Cardiac septum (tissue), 1 donor: ENCODE measurements at regions not wholly inside any gene's neighbourhood (a gene's known extent, or its start where the extent isn't known, plus 50 kb on each side); places are given as distances from the start of the nearest gene placed in this dataset.

Experiments
- DNase-seq: peaks from one replicate; pipeline ENCODE4 v3.0.0-alpha.2; 2020; ENCODE audit warnings: low spot score
- intact Hi-C: fragments of 100-400 bp; cut with DNase I; formaldehyde crosslinking; loops from one replicate; pipeline ENCODE4 v1.14.0; 2022
- donor health status: DM: no; HTN: no; CAD: no.

DNA sequence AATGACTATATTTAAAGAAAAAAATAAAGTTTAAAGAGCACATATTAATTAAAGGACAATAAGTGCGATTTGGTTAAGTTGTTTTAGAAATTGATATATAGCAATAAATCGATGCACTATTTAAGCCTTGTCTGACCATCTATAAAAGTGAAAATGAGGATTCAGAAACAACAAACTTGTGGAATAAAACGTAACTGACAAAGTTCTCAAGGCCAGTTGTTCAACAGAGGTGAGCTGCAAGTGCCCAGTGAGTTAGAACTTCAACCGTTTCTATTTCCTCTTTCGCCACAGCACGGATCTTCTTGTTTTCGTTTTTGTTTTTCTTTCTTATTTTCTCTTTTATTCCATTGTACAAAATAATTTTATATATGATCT lies 724.9 kb upstream of the ARRDC4 start:
- intact Hi-C loops: loop anchor here (10.0 kb wide), 1 partner anchor 1981 kb away; no protein-coding TSS in a partner anchor
- no peak for DNase-seq

DNA sequence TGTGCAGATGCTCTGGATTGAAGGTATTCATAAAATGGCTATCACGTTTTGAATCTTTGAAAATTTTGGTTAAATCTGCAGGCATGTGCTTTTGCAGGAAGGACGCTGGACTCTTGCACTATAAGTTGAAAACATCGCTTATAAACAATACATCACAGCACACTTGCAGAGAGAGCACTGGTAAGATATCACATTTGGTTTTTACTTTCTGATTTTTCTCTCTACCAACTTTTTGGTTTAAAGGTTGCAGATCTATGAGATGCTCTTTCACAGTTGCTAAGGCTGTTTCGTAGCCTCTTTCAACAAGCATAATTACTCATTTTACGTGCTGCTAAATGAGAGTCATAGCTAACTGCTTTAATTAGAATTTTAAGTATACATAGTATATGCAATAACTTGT lies 724.4 kb upstream of the ARRDC4 start:
- intact Hi-C loops: loop anchor here (10.0 kb wide), 1 partner anchor 1981 kb away; no protein-coding TSS in a partner anchor
- DNase-seq: no peak

DNA sequence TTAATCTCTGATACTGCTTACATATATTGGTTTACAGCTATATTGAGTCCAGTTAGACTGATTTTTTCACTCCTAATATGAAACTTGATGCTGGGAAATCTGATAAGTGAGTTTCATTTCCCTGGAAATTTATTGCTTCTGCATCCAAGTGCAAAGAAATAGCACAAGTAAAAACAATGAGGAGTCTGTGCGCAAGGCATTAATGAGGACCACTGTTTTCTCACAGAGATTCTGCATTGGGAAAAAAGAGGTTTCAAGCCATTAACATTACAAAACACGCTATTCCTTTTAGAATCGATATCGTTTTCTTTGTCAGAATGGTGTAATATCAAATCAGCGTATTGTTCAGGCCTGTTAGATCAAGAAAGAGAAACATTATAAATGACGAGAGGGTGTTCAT lies 723.3 kb upstream of the ARRDC4 start:
- intact Hi-C loops: loop anchor here (10.0 kb wide), 1 partner anchor 1982 kb away; no protein-coding TSS in a partner anchor
- DNase-seq: no peak

DNA sequence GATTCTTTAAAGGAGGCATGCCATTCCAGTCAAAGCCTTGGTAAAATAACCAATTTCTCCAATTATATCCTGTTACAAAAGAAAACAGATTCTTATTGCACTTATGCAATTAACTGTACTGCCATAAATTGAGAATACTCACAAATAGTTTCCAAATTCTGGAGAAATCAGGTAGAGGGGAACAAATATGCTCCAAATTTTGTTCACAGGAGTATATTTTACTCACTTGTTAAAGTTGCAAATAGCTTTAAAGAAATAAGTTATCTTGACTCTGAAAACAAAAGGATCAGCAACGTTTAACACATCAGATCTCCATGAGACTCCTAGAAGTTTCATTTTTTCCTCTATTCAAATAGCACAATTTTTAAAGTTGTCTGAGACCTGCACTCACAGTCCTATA lies 712.1 kb upstream of the ARRDC4 start:
- intact Hi-C loops: no loop called here
- no peak for DNase-seq

DNA sequence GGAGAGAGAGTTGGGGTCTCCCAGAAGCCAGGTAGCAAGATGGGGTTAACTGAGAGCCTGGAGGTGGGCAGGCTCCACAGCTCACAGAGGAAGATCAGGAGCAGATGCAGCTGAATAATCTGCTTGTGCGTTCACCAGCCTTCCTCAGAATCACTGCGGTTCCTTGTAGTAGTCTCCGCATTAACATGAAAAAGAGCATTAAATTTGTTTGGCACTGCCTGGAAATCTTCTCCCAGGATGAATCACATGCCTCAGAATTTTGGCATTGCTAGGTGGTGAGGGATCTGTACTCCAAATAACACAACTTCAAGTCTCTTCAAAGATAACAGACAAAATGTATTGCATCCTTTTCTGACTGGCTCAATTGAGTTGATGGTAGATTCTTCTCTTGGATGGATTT lies 700.6 kb upstream of the ARRDC4 start:
- intact Hi-C loops: loop anchor here (5.0 kb wide), 1 partner anchor 492 kb away; no protein-coding TSS in a partner anchor
- DNase-seq: no peak

DNA sequence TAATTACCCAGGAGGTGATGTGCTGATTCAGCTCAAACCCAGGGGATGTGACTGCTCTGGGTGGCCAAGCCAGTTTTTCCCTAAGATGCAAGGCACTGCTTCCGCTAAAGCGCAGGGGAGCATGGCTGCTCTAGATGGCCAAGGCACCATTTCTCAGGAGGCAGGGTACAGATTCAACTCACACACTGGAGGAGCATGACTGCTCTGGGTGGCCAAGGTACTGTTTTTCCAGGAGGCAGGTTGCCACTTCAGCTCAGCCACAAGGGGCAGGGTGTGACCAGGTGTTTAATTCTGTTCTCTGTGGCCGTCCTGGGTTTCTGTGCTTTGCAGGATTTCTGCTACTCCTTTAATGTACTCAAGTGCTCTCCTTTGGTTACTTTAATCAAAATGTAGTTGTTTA lies 659.3 kb upstream of the ARRDC4 start:
- intact Hi-C loops: no loop called here
- no peak for DNase-seq

DNA sequence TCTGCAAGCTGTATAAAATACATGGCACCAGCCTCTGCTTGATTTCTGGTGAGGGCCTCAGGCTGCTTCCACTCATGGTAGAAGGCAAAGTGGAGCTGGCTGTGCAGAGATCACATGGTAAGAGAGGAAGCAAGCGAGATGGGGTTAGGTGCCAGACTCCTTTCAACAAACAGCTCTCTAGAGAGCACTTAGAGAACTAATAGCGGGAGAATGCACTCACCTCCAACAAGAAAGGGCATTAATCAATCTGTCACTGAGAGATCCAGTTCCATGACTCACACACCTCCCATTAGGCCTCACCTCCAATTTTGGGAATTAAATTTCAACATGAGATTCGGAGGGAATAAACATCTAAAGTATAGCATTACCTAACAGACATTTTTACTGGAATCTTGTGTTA lies 644.1 kb upstream of the ARRDC4 start:
- intact Hi-C loops: no loop called here
- no peak for DNase-seq

DNA sequence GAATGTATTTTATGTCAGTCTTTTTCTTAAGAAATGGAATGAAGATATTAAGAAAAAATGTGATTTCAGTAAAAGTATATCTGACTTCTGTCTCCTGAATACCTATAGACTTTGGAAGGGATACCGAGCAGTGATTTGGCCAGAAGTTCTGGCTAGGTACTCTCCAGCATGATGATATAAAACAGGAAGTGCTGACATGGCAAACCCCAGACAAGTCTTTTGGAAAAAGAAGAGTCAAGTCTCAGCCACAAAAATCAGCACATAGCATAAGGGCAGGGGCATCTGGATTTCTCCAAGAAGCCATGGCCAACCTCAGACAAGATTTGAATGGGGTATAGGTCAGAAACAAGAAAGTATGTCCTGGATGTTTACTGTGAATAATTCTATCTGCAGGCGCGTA lies 643.3 kb upstream of the ARRDC4 start:
- no peak for DNase-seq
- intact Hi-C loops: no loop called here

DNA sequence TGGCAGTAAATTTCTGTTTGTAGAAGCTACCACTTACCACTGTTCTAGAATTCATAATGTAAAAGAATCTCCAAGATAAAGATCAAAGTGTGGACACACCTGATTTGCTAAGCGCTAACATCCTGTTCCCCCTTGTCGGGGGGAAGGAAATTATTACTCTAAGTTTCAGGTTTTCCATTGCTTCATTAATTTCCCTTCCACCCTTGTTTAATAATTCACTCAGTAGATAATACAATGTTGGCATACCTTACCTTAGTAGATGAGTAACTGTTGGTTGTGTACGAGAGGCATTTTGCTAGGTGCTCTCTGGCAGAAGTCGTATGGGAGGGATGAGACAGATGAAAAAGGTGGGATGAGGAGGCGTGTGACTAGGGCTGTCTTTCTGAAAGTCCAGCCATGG lies 641.2 kb upstream of the ARRDC4 start:
- DNase-seq: no peak
- intact Hi-C loops: no loop called here

DNA sequence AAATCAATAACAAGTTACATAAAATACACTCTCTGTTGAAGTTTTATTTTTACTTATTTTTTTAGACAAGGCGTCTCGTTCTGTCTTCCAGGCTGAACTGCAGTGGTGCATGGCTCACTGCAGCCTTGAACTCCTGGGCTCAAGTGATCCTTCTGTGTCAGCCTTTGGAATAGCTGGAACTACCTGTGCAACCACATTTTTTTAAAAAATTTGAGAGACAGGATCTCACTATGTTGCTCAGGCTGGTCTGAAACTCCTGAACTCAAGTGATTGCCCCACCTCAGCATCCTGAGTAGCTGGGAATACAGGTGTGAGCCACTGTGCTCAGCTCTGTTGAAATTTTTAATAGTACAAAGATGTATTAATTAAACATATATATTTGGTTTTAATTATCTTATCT lies 614.3 kb upstream of the ARRDC4 start:
- intact Hi-C loops: no loop called here
- DNase-seq: no peak

DNA sequence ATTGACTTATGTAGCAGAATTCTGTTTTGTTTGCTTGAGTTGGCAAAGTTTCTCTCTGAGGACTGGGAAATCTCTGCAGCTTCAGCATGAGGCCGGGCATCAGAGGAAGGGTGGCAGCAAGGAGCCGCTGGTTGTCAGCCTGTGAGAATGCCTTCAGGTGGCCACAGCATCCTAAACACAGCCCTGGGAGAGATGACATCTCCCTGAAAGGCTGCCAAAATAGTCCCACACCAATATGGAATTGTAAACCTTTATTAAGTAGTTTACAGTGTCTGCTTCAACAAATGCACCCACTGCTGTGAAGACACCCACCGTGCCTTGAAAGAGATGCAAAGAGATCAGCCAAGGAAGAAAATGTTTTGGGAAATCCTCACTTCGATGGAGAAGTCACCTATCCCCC lies 609.7 kb upstream of the ARRDC4 start:
- DNase-seq: no peak
- intact Hi-C loops: no loop called here

DNA sequence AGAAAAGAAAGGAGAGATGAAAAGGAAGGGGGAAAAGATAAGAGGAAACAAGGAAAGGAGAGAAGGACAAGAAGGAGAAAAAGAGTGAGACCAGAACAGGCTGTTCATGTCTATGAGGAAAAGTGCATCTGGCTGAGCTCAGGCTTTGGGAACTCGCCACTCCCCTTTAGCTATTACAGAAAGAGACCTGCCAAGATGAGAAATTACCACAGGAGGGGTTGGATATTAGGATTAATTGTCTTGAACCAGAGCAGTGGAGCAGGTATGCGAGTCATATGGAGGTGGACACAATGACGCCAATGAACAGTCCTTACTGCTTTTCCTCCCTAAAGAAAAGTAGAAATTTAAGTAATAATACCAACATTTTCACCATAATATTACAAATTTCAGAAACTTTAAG lies 577.0 kb upstream of the ARRDC4 start:
- DNase-seq: no peak
- intact Hi-C loops: no loop called here

DNA sequence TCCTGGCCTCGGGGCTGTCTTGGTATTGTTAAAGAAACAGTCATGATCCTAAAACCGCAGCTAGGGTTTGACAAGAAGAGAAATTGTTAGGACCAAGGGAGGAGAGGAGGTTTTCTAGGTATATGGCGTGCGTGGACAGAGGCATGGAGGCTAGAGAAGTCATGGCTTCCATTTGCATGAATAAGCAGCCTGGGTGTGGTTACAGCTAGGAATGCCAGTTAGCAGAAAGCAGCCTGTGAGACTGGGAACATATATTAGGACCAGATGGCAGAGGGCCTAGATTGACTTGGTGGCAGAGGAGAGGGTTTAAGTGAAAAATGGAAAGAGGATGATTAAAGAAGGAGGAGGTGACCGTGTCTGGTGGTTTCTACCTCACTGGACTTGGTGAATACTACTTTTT lies 573.6 kb upstream of the ARRDC4 start:
- intact Hi-C loops: no loop called here
- no peak for DNase-seq

DNA sequence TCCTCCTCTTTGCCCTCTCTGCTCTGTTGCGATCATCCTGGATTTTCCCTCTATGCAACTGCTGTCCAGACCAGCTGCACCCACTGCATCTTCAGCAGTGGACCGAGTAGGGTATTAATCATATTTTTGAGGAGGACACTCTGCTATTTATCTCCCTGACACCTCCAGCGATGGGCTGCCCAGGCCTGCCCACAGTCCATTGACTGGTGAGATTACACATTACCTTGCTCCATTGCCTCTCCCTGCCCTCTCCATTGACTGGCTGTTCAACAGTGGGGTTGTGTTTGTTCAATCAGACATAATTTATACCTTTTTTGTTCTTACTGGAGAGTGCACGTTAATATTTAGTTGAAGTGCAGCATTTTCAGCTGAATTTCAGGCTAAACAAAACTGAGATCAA lies 559.3 kb upstream of the ARRDC4 start:
- no peak for DNase-seq
- intact Hi-C loops: no loop called here

DNA sequence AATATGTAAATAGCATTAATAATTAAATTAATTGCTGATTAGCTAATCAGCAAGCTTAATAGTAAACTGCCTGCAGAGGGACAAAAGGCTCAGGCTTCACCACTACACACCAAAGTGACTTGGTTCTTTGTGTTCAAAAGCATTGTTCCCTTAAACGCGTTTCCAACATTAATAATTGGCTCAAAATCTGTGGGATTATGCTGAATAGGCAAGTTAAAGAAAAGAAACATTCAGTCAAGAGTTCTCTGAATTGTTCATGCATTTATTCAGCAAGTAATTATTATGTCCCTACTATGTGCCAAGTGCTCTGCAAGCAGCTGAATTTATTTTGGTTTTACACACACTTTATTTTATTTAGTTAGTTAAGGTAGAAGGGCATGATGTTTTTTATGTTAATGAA lies 558.5 kb upstream of the ARRDC4 start:
- intact Hi-C loops: no loop called here
- DNase-seq: no peak

DNA sequence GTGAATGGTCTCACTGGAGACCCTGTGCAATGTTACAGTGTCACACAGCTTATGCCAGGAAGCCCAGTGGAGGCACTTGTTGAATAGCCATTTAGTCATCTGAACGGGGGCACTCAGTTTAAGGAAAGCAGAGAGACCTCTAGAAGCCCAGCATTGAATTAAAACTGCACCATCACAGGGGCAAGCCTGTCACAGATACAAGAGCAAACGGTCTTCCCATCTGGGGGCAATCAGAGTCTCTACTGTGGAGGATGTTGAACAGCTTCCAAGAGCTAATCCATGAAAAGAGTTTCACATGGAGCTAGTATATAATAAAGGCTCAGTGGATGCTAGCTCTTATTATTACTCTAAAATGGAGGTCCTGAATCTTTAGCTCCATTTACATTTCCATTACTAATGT lies 553.7 kb upstream of the ARRDC4 start:
- intact Hi-C loops: no loop called here
- no peak for DNase-seq

DNA sequence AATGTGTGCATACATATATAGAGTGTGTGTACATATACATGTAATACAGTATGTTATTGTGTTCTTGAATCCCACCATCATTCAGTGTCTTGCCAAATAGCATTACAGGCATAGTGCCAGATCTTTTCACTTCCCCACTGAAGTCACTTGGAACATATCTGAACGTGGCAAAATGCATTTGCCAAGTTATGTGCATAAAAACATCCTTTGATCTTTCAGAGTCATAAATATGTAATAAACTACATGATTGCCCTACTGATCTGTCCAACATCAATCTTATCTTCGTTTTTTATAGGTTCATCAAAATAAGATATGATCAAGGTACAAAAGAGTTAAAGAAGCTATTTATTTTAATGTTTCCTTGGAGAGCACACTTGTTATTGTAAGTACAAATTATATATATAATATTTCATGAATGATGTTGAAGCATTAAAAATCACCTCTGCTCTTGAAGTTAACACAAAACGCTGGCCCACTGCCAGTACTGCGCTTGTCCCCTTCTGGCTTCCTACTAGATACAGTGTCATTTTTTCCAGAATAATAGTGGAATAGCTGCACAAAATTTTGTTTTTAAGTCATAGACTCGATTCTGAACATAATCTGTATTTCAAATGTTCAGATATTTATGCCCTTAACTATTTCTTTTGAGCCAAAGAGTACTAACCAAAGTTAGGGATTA lies 549.5 kb upstream of the ARRDC4 start:
- intact Hi-C loops: no loop called here
- DNase-seq: no peak

DNA sequence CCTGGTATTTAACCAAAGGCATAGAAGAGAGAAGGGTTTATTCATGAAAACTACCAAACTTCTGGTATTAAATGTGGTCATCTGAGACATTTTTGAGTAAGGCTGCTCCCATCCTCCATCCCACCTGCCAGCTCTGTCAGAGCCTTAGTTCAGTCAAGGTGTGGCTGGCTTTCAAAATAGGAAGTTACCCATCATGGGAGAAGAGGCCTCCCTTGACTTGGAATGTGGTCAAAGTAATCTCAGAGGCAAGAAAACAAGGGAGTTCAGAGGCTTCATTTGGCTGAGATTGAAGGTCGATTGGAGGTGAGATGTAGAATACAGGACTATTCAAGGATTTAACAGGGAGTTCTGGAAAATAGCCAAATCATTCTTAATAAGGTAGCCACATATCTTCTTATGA lies 540.4 kb upstream of the ARRDC4 start:
- DNase-seq: no peak
- intact Hi-C loops: no loop called here

DNA sequence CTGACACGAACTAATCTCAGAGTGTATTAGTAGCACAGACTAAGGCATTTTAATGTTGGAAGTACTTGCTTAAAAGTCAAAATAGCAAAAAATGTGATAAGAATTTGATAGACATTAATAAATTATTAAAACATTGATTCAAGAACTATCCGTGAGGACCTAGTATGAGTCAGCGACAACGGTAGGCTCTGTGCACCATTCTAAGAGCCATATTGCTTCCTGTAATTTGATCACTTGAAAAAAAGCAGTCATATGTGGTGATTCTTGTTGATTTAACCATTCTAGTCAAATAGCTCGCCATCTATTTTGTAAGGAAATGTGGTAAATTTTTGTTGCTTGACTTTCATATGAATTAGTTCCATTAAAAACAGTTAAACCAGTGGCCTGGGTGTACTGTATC lies 534.9 kb upstream of the ARRDC4 start:
- DNase-seq: no peak
- intact Hi-C loops: no loop called here

DNA sequence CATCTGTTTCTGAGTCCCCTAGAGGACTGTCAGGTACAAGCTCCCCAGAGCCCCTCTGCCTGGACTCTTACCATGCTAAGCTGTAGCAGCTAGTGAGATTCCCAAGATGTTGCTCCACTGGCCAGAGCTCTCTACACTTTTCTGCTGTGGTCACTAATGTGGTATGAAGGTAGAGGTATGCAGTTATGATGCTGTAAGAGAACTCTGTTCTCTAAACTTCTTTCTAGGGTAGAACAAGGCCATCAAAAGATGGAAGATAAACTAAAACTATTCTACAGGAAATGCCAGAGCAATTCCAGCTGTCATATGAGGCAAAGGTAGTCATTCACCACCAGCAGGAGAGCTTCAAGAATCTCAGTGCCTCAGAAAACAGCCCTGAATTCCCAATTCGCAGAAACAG lies 517.4 kb upstream of the ARRDC4 start:
- intact Hi-C loops: no loop called here
- DNase-seq: no peak

DNA sequence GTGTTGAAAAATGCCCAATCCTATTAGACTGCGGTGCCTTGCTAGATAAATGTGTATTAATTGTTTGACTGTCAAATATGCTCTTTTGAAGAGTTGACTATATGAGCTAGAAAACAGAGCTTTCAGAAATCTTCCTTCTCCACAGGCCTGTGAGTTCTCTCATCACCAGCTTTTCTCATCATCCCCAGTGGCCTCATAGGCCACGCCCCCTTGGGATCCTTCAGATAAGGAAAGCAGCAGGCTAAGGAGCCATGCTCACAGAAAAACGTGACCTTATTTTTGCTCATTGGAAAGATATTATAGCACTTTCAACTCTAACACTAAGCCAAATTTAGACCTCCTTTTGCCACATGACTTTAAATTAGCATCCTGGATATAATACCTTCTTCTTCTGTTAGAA lies 514.4 kb upstream of the ARRDC4 start:
- DNase-seq: no peak
- intact Hi-C loops: no loop called here

DNA sequence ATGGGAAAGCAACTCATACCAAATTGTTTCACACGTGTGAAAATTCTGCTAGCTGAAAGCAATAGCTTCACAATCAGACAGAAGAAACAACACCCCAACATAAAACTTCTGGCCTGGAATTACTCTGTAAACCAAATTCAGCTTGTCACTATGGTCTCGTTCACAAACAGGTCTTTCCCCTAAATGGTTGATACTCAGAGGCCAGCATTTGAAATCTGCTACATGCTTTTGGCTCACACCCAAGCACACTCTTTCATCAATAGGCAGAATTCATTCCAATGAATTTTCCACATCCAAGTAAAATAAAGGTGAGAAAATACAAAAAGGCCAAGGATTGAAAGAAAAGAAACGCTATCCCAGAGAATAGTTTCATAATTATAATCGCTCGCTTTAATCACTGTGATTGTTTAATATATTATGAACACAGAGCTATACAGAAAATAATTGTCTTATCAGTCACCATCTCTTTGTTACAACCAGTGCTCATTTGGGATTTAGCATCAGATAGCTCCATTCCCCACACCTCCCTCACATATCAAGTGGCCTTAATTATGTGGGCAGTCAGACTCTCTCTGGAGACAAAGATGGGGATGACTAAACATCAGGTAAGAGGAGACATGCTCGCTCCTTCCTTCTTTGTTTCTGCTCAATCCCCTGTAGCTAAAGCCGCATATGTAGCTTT lies 503.8 kb upstream of the ARRDC4 start:
- intact Hi-C loops: no loop called here
- no peak for DNase-seq
